ENCODE measurements at regions not wholly inside any gene's neighbourhood (a gene's known extent, or its start where the extent isn't known, plus 50 kb on each side); places are given as distances from the start of the nearest gene placed in this dataset.
A peak's percentile ranks its signal among the peaks of the same experiment; 100 is the strongest.
"Not testable (repeated sequence)": the region's sequence is repeated elsewhere in the genome, so short reads cannot be mapped to it uniquely, and the experiment has no call there.

- not testable (repeated sequence) for DNase-seq (ENCODE audit: low read depth, low spot score)
Measured at GRCh38 chr10:91003379-91003778, 82.5 kb upstream of the ANKRD1 start.

GRCh38 chr10:91005276-91005675 is 84.4 kb upstream of the ANKRD1 start:
- not testable (repeated sequence) for DNase-seq (ENCODE audit: low read depth, low spot score)

GRCh38 chr10:91006001-91006751 is 85.3 kb upstream of the ANKRD1 start:
- DNase-seq (ENCODE audit: low read depth, low spot score) = peak; percentile 64

- no peak for DNase-seq (ENCODE audit: low read depth, low spot score)
Measured at GRCh38 chr10:91006752-91007346, 86.0 kb upstream of the ANKRD1 start.

GRCh38 chr10:91007655-91008054 is 86.8 kb upstream of the ANKRD1 start:
- no peak for DNase-seq (ENCODE audit: low read depth, low spot score)

GRCh38 chr10:91009121-91009520 is 88.2 kb upstream of the ANKRD1 start:
- no peak for DNase-seq (ENCODE audit: low read depth, low spot score)

GRCh38 chr10:91010952-91011351 is 90.1 kb upstream of the ANKRD1 start:
- no peak for DNase-seq (ENCODE audit: low read depth, low spot score)

- no peak for DNase-seq (ENCODE audit: low read depth, low spot score)
Measured at GRCh38 chr10:91012502-91012901, 91.6 kb upstream of the ANKRD1 start.

DNA sequence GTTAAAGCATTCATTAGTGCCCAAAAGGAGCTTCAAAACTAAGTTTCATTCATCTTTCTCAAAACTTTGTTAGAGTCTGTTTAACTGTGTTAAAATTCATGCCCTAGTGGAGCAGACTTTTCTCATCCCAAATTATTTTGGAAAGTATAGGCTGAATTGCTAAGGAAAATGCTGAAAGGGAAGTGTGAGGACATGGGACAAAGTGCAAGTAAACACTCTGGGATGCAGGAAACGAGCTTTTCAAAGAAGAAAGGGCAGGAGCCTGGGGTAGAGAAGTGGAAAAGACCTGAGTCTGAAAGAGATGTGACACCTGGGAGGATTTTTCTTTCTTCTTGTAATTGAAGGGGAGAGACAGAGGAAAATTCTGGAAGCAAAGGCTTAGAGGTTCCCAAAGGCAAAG is 93.1 kb upstream of the ANKRD1 start:
- no peak for DNase-seq (ENCODE audit: low read depth, low spot score)

DNA sequence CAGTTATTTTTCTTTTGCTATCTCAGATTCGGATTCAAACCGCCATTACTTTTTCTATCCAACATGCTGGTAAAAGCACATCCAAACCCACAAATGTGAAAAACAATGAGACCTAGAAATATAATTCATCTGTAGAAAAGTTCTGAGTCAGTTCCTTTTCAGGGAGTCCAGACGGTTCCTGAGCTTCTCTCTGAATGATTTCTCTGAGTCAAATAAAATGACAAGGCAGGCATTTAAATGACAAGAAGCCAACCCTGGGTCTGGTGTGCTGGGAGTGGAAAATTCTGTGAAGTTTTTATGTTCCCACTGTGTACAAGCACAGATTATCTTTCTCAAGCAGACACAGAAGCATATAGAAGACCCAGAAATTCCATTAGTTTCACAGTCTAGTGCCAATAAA is 96.3 kb upstream of the ANKRD1 start:
- DNase-seq (ENCODE audit: low read depth, low spot score) = no peak

- DNase-seq (ENCODE audit: low read depth, low spot score) = no peak
Measured at GRCh38 chr10:91021901-91022300, 101.0 kb upstream of the ANKRD1 start.

DNA sequence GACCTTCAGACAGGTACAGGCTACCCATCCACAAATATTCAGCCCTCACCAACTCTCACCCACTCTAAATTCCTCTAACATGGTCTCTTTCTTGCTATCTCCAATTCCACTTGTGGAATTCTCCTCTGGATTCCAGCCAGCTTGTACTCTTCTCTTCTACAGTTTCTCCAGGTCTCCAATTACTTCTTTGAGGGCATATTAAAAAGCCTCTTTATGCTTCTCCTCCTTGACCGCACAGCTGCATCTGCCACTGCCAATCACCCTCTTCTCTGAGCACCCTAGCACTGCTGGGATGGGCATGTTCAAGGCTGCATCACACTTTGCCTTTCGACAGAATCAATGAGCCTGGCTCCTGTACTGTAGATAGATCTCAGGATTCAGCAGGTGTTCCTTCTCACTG is 101.5 kb upstream of the ANKRD1 start:
- DNase-seq (ENCODE audit: low read depth, low spot score) = no peak

DNA sequence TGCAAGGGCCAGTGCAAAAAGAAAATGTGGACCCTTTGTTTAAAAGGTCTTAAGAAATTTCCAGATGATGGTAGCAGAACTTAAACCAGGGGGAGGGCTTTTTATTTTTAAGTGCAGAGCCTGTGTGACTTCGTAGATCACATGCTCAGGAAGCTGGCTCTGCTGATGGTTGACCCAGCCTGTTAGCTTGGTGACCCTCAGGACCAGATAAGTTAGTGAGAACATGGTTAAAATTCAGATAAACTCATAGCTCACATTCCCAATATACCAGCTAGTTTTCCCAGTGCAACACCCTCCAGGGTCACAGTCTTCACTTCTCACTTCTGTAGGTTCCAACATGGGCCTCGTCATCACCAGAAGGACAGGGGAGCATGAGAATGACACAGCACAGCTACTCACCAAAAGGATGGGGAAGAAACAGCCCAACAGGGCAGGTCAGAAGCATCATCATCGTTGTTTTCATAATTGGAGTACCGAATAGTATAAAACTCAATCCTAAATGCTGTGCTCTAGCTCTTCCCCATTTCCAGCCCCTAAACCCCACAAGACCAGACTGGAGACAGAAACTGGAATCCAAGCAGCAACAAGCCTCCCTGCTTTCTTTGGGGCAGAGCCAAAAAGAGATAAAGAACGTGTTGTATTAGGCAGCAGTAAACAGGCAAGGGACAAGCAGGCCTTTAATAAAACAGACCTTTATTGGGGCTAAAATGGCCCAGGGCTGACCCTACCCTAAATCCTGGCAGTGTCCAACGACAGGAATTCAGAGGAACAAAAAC is 102.2 kb upstream of the ANKRD1 start:
- DNase-seq (ENCODE audit: low read depth, low spot score) = no peak

GRCh38 chr10:91023700-91024398 is 103.0 kb upstream of the ANKRD1 start:
- no peak for DNase-seq (ENCODE audit: low read depth, low spot score)

DNA sequence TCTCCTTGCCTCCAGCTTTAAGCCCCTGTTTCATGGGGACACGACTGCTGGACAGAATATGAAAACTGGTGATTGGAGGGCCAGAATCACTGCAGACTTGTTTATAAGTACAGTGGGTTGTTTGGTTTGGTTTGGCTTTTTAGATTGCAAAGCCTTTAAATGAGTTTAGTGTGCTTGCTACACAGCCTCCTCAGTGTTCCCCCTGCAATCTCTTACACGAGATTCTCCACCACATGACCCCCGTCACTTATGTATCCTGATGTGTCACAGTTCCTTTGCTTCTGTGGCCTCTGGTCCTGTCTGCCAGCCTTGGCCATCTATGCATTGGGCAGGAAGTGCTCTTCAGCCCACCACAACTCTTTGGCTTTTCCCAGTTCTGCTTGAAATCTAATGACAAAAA is 103.7 kb upstream of the ANKRD1 start:
- DNase-seq (ENCODE audit: low read depth, low spot score) = no peak

DNA sequence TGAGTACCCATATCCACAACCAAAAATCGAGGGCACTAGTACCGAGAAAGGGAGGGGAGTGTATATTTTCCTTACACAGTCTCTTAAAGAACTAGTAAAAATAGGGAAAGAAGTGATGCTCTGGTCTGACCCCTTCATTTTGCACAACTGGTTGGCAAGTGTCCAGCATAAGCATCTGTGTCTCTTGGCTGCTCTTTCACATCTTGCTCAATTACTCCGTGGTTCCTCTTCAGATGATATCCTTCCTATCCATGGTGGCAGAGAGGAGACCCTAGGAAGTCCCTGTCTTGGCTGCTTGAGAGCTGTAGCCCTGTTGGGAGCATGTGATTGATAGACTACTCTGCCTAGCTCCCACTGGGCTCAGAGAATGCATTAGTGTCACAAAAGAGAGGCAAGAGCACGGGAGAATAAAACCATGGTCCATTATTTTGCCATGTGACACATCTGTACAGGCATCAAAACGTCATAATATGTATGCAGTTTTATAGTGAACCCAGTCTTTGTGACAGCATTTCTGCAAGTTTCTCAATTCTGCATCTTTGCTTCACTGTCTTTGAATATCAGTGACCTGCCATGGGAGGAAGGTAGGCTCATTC is 111.8 kb upstream of the ANKRD1 start:
- no peak for DNase-seq (ENCODE audit: low read depth, low spot score)

DNA sequence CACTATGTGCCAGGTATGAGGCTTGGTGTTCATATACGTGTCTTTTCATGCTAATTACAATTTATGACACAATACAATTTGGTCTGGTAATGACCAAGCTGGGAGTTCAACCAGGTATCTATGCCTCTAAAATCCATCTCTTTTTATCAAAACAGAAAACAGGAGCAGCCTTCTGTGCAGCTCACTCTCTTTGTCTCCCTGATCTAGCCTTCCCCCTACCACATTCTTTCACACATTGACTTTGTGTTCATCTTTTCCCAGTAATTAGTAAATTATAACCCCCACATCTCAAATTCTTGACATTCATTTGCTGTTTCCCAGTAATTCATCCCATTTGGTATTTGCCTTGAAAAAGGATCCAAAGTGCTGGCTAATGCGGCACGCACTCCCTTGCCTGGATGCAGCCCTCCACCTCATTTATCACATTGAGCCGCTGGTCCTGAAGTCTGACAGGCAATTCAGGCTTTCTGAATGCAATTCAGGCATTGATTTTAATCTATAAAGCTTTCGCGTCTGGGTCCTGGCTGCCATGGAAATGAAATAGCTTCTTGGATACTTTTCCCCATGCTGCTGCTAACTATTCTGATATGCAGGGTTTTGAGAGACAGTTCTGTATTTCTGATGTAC is 112.5 kb upstream of the ANKRD1 start:
- no peak for DNase-seq (ENCODE audit: low read depth, low spot score)

- no peak for DNase-seq (ENCODE audit: low read depth, low spot score)
Measured at GRCh38 chr10:91034042-91034441, 113.2 kb upstream of the ANKRD1 start.

DNA sequence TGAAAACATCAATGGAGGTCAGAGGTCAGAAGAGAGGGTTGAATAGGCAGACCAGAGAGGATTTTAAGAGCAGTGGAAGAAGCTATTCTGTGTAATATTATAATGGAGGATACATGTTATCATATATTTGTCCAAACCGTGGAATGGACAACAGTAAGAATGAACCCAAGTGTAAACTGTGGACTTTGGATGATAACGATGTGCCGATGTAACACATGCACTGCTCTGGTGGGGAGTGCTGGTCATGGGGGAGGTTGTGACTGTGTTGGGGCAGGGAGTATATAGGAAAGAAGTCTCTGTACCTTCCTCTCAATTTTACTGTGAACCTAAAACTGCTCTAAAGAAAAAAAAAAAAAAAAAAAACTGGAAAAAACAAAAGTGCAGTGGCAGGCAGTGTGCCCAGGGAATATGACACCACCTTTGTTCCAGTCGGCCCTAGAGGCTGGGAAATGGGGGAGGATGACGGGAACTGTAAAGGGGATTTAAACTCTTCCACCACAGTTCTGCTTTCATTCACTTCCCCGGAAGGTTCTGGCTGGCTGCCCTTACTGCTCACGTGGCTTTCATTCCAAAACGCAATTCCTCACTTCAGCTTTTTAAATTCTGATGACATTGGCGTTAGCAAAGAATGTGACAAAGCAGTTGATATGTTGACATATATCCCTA is 113.7 kb upstream of the ANKRD1 start:
- DNase-seq (ENCODE audit: low read depth, low spot score) = no peak

GRCh38 chr10:91035650-91036292 is 114.9 kb upstream of the ANKRD1 start:
- DNase-seq (ENCODE audit: low read depth, low spot score) = no peak

All from smooth muscle cell of the brain vasculature (primary cell).